Right cardiac atrium (tissue), 5 donors: ENCODE measurements at regions not wholly inside any gene's neighbourhood (a gene's known extent, or its start where the extent isn't known, plus 50 kb on each side); places are given as distances from the start of the nearest gene placed in this dataset.

Source experiments
- ATAC-seq, 2 donors: fragments of 200-7000 bp; cut with Tn5 transposase; one replicate each; pipeline versions ENCODE4 v1.8.0 to v1.9.1; 2020; ENCODE audit warnings: moderate library complexity in 2 of 2, mild to moderate bottlenecking in 1 of 2
- DNase-seq, 3 donors: peaks; one replicate each; pipeline ENCODE4 v3.0.0-alpha.2; 2020
- H3K27ac ChIP-seq: one replicate; pipeline ENCODE4 v1.5.1; 2013; ENCODE audit warnings: mild to moderate bottlenecking, low read length, control low read depth, moderate library complexity
- H3K27me3 ChIP-seq: one replicate; pipeline ENCODE4 v1.6.1; 2013; ENCODE audit not compliant: control insufficient read depth, insufficient read depth
- H3K4me1 ChIP-seq: one replicate; pipeline ENCODE4 v1.6.1; 2013; ENCODE audit warnings: low read length; ENCODE audit not compliant: control insufficient read depth, insufficient read depth
- H3K4me3 ChIP-seq: one replicate; pipeline ENCODE4 v1.5.1; 2013; ENCODE audit warnings: low read length, control low read depth
- H3K9me3 ChIP-seq: one replicate; pipeline ENCODE4 v1.6.1; 2013; ENCODE audit warnings: low read length; ENCODE audit not compliant: control insufficient read depth
- WGBS: extraction: QIAGEN DNeasy Blood & Tissue Kit; methylation state at CpG from one replicate; pipeline ENCODE4 v1.1.7; 2013; 5-methylcytosine and 5-hydroxymethylcytosine counted together
- intact Hi-C, 4 donors: fragments of 100-400 bp; cut with DNase I; formaldehyde crosslinking; loops; one replicate each; pipeline versions ENCODE4 v1.11.0 to v1.14.0; 2022 to 2023
- donor health status: healthy with polysubstance abuse.
- donor health status: DM: no; HTN: yes; CAD: no.
- donor health status: DM: no; HTN: no; CAD: no.
- donor health status: DM: no; HTN: yes; CAD: no; lungs with severe emphysema.
- donor health status: DM: yes; HTN: yes; CAD: no.

- Histone ChIP-seq H3K27ac (no peak overlapping the region), H3K27me3 (no peaks in the 10 kb centered on the region), H3K4me3 (no peak overlapping the region), H3K9me3 (no peaks in the 10 kb centered on the region), H3K4me1 (no peaks in the 10 kb centered on the region)
- DNase-seq = no peak
- 80% methylated on average over 4 of the region's 4 CpGs for WGBS
- intact Hi-C loops = no loop called here
- ATAC-seq = no peak
These were observed 114.0 kb upstream of the TAB2 start for GRCh38 chr6:149203509-149203908.

GRCh38 chr6:149208134-149208601, 109.3 kb upstream of the TAB2 start:
- no peak overlapping the region for H3K27ac ChIP-seq
- no peaks in the 10 kb centered on the region for H3K27me3 ChIP-seq
- H3K9me3 ChIP-seq = no peaks in the 10 kb centered on the region
- DNase-seq (no peak), ATAC-seq (no peak)
- H3K4me1 ChIP-seq = peaks cover 2% of the 10 kb centered on the region
- intact Hi-C loops = no loop called here
- 82% methylated on average over 4 of the region's 4 CpGs for WGBS
- H3K4me3 ChIP-seq = no peak overlapping the region

- Histone ChIP-seq H3K9me3 (no peaks in the 10 kb centered on the region), H3K27ac (no peak overlapping the region), H3K4me1 (peaks cover 2% of the 10 kb centered on the region), H3K27me3 (no peaks in the 10 kb centered on the region), H3K4me3 (no peak overlapping the region)
- intact Hi-C loops = no loop called here
- WGBS = 56% methylated on average over 2 of the region's 2 CpGs
- ATAC-seq (no peak), DNase-seq (no peak)
These were observed 107.4 kb upstream of the TAB2 start for GRCh38 chr6:149209871-149210775.

- whole genome bisulfite sequencing = 74% methylated on average over 6 of the region's 6 CpGs
- no peak overlapping the region for H3K4me3 ChIP-seq
- H3K27me3 ChIP-seq = no peaks in the 10 kb centered on the region
- H3K4me1 ChIP-seq = peaks cover 2% of the 10 kb centered on the region
- H3K27ac ChIP-seq = no peak overlapping the region
- intact Hi-C loops = no loop called here
- no peaks in the 10 kb centered on the region for H3K9me3 ChIP-seq
- DNase-seq = no peak
- ATAC-seq = no peak
These were observed 106.4 kb upstream of the TAB2 start for GRCh38 chr6:149211046-149211571.

GRCh38 chr6:149212206-149212605, 105.3 kb upstream of the TAB2 start:
- ATAC-seq (no peak), DNase-seq (no peak)
- 52% methylated on average over 6 of the region's 6 CpGs for WGBS
- Histone ChIP-seq H3K27me3 (no peaks in the 10 kb centered on the region), H3K27ac (no peak overlapping the region), H3K4me3 (no peak overlapping the region), H3K4me1 (peaks cover 2% of the 10 kb centered on the region), H3K9me3 (no peaks in the 10 kb centered on the region)
- intact Hi-C loops = no loop called here

- intact Hi-C loops = no loop called here
- H3K4me1 ChIP-seq = peaks cover 2% of the 10 kb centered on the region
- DNase-seq = no peak
- 71% methylated on average over 9 of the region's 9 CpGs for WGBS
- no peaks in the 10 kb centered on the region for H3K27me3 ChIP-seq
- no peak overlapping the region for H3K27ac ChIP-seq
- no peak for ATAC-seq
- H3K9me3 ChIP-seq = no peaks in the 10 kb centered on the region
- H3K4me3 ChIP-seq = no peak overlapping the region
These were observed 104.4 kb upstream of the TAB2 start for GRCh38 chr6:149212892-149213801.

- Histone ChIP-seq H3K9me3 (no peaks in the 10 kb centered on the region), H3K27ac (no peak overlapping the region), H3K4me3 (no peak overlapping the region), H3K27me3 (no peaks in the 10 kb centered on the region), H3K4me1 (peaks cover 2% of the 10 kb centered on the region)
- intact Hi-C loops = no loop called here
- WGBS = 88% methylated on average over 4 of the region's 4 CpGs
- no peak for DNase-seq
- ATAC-seq = no peak
These were observed 103.7 kb upstream of the TAB2 start for GRCh38 chr6:149213829-149214228.

- intact Hi-C loops = no loop called here
- ATAC-seq = no peak
These were observed 101.1 kb upstream of the TAB2 start for GRCh38 chr6:149216459-149216858.

GRCh38 chr6:149217466-149217888, 100.0 kb upstream of the TAB2 start:
- ATAC-seq (no peak), DNase-seq (no peak)
- Histone ChIP-seq H3K4me1 (peaks cover 2% of the 10 kb centered on the region), H3K27ac (no peak overlapping the region), H3K4me3 (no peak overlapping the region), H3K9me3 (no peaks in the 10 kb centered on the region), H3K27me3 (no peaks in the 10 kb centered on the region)
- intact Hi-C loops = no loop called here

More at GRCh38 chr6:149216459-149216858, 101.1 kb upstream of the TAB2 start:
- no peak overlapping the region for H3K27ac ChIP-seq
- peaks cover 2% of the 10 kb centered on the region for H3K4me1 ChIP-seq
- no peak overlapping the region for H3K4me3 ChIP-seq
- no peaks in the 10 kb centered on the region for H3K27me3 ChIP-seq
- DNase-seq = no peak
- 89% methylated on average over 4 of the region's 4 CpGs for WGBS
- no peaks in the 10 kb centered on the region for H3K9me3 ChIP-seq

- H3K27me3 ChIP-seq = no peaks in the 10 kb centered on the region
- H3K4me1 ChIP-seq = no peaks in the 10 kb centered on the region
- DNase-seq = no peak
- ATAC-seq = no peak
- H3K9me3 ChIP-seq = no peaks in the 10 kb centered on the region
- no peak overlapping the region for H3K27ac ChIP-seq
- intact Hi-C loops = no loop called here
- H3K4me3 ChIP-seq = no peak overlapping the region
These were observed 99.0 kb upstream of the TAB2 start for GRCh38 chr6:149218471-149218870.

GRCh38 chr6:149218915-149219314, 98.6 kb upstream of the TAB2 start:
- H3K9me3 ChIP-seq = no peaks in the 10 kb centered on the region
- no peak for ATAC-seq
- WGBS = 81% methylated on average over 2 of the region's 2 CpGs

More at GRCh38 chr6:149218915-149219314, 98.6 kb upstream of the TAB2 start:
- no peak overlapping the region for H3K27ac ChIP-seq
- no peak overlapping the region for H3K4me3 ChIP-seq
- H3K4me1 ChIP-seq = peaks cover 2% of the 10 kb centered on the region
- H3K27me3 ChIP-seq = no peaks in the 10 kb centered on the region
- intact Hi-C loops = no loop called here
- DNase-seq = no peak
